ENCODE measurements at regions not wholly inside any gene's neighbourhood (a gene's known extent, or its start where the extent isn't known, plus 50 kb on each side); places are given as distances from the start of the nearest gene placed in this dataset.

- no peak for TF ChIP-seq SP1 (IDR thresholded peaks at IDR 0.05)
- TF ChIP-seq ELF4 (IDR thresholded peaks at IDR 0.05): no peak
- TF ChIP-seq SUZ12 (IDR thresholded peaks at IDR 0.05): no peak
- no peak for TF ChIP-seq FOXA1 (IDR thresholded peaks at IDR 0.05)
- TF ChIP-seq FOXK2 (IDR thresholded peaks at IDR 0.05): no peak
- no peak for TF ChIP-seq FOXM1 (IDR thresholded peaks at IDR 0.05; ENCODE audit: borderline replicate concordance)
- TF ChIP-seq ARNT (IDR thresholded peaks at IDR 0.05): no peak
- no peak for TF ChIP-seq CTBP1 (IDR thresholded peaks at IDR 0.05; ENCODE audit: borderline replicate concordance)
- no peak for TF ChIP-seq BHLHE40 (IDR thresholded peaks at IDR 0.05; ENCODE audit: borderline replicate concordance)
Measured at GRCh38 chr21:23108533-23108932, 2110.3 kb downstream of the NCAM2 start.
